Keratinocyte (primary cell): ENCODE measurements at regions not wholly inside any gene's neighbourhood (a gene's known extent, or its start where the extent isn't known, plus 50 kb on each side); places are given as distances from the start of the nearest gene placed in this dataset.

Source experiments
- DNase-seq: peaks from one replicate; pipeline ENCODE4 v3.0.0-alpha.2; 2011; ENCODE audit warnings: low read depth, missing footprints, low spot score
- FAIRE-seq: peaks from 2 replicates; lab custom pipeline; 2011; peaks lifted over from hg19 to GRCh38; lab: Jason Lieb, UNC
- H2AFZ ChIP-seq: 2 replicates; pipeline ENCODE4 v1.6.0; 2012; ENCODE audit warnings: low read length, control low read depth, inconsistent platforms; ENCODE audit not compliant: control insufficient read depth
- H3K27ac ChIP-seq: 2 replicates; pipeline ENCODE4 v1.5.1; 2011; ENCODE audit warnings: low read length; ENCODE audit not compliant: control insufficient read depth, insufficient read depth
- H3K27me3 ChIP-seq: 3 replicates; pipeline ENCODE4 v1.6.0; 2011; ENCODE audit warnings: low read length; ENCODE audit not compliant: control insufficient read depth, insufficient read depth; ENCODE audit errors: extremely low read depth
- H3K36me3 ChIP-seq, 2 experiments: 2 replicates in 1 of 2; 3 replicates in 1 of 2; pipeline ENCODE4 v1.5.1; 2011; ENCODE audit warnings: low read length in 2 of 2, mild to moderate bottlenecking in 1 of 2; ENCODE audit not compliant: control insufficient read depth in 2 of 2, insufficient read depth in 2 of 2; ENCODE audit errors: extremely low read depth in 1 of 2
- H3K4me1 ChIP-seq: 3 replicates; pipeline ENCODE4 v1.5.1; 2011; ENCODE audit warnings: low read length; ENCODE audit not compliant: control insufficient read depth, insufficient read depth; ENCODE audit errors: extremely low read depth
- H3K4me2 ChIP-seq: 3 replicates; pipeline ENCODE4 v1.6.0; 2011; ENCODE audit warnings: low read depth, low read length; ENCODE audit not compliant: control insufficient read depth, insufficient read depth; ENCODE audit errors: extremely low read depth
- H3K4me3 ChIP-seq, 3 experiments: fragments of 200-600 bp in 1 of 3; sonication (generic) in 1 of 3; 2 replicates in 2 of 3; 3 replicates in 1 of 3; pipeline ENCODE4 v1.5.1; 2011 to 2016; ENCODE audit warnings: low read length in 3 of 3, mild to moderate bottlenecking in 3 of 3, control low read depth in 2 of 3, inconsistent platforms in 1 of 3, low read depth in 1 of 3, mixed read lengths in 1 of 3, mixed run types in 1 of 3, moderate library complexity in 1 of 3; ENCODE audit not compliant: control insufficient read depth in 2 of 3, insufficient read depth in 2 of 3; ENCODE audit errors: extremely low read depth in 1 of 3
- H3K79me2 ChIP-seq: 2 replicates; pipeline ENCODE4 v1.6.0; 2012; ENCODE audit warnings: low read length; ENCODE audit not compliant: control insufficient read depth, insufficient read depth
- H3K9ac ChIP-seq: 3 replicates; pipeline ENCODE4 v1.6.0; 2011; ENCODE audit warnings: low read length; ENCODE audit not compliant: control insufficient read depth, insufficient read depth; ENCODE audit errors: extremely low read depth
- H3K9me1 ChIP-seq: 3 replicates; pipeline ENCODE4 v1.6.0; 2011; ENCODE audit warnings: low read length; ENCODE audit not compliant: control insufficient read depth, insufficient read depth; ENCODE audit errors: extremely low read depth
- H3K9me3 ChIP-seq: 2 replicates; pipeline ENCODE4 v1.5.1; 2012; ENCODE audit warnings: low read depth, low read length; ENCODE audit not compliant: control insufficient read depth
- H4K20me1 ChIP-seq: 3 replicates; pipeline ENCODE4 v1.6.0; 2011; ENCODE audit warnings: low read length; ENCODE audit not compliant: control insufficient read depth, insufficient read depth; ENCODE audit errors: extremely low read depth
- CTCF ChIP-seq, 3 experiments: IDR thresholded peaks in 1 of 3; conservative IDR thresholded peaks in 1 of 3; optimal IDR thresholded peaks in 1 of 3; 2 replicates in 2 of 3; 3 replicates in 1 of 3; pipeline versions ENCODE3 to v1.5.1; 2011; ENCODE audit warnings: low read length in 3 of 3, mild to moderate bottlenecking in 3 of 3, moderate library complexity in 2 of 3, control low read depth in 1 of 3, inconsistent platforms in 1 of 3; ENCODE audit not compliant: insufficient read depth in 2 of 3; ENCODE audit errors: extremely low read depth in 1 of 3
- EZH2 ChIP-seq: IDR thresholded peaks from one replicate; pipeline ENCODE4 v1.6.1; 2012; ENCODE audit warnings: inconsistent platforms, mild to moderate bottlenecking, low read length, moderate library complexity
- dilution Hi-C: fragments of 300-500 bp; cut with MboI; formaldehyde crosslinking; loops from one replicate; pipeline ENCODE4 v1.7.0; 2020; ENCODE audit warnings: low sequenced_read_pairs; ENCODE audit not compliant: extremely low pct_ligation_motif_present

GRCh38 chr3:118292841-118293240 is 741.8 kb downstream of the IGSF11 start:
- H3K79me2 ChIP-seq, result no peaks in the 10 kb centered on the region
- no peak overlapping the region for H3K4me2 ChIP-seq
- H3K27ac ChIP-seq, result no peak overlapping the region
- DNase-seq (no peak), FAIRE-seq (no peak)
- TF ChIP-seq EZH2 (no peak), CTCF (optimal IDR thresholded peaks at IDR 0.05 in 1 of 3, IDR thresholded peaks at IDR 0.05 in 1 of 3, conservative IDR thresholded peaks at IDR 0.05 in 1 of 3; ENCODE audit: extremely low read depth in 1 of 3, insufficient read depth in 2 of 3, low read length in 3 of 3) (no peak)
- H3K9ac ChIP-seq, result no peak overlapping the region
- H3K4me1 ChIP-seq, result no peaks in the 10 kb centered on the region
- H3K9me3 ChIP-seq, result no peaks in the 10 kb centered on the region
- no peaks in the 10 kb centered on the region for H4K20me1 ChIP-seq
- dilution Hi-C loops, result no loop called here
- no peaks in the 10 kb centered on the region for H3K27me3 ChIP-seq
- H3K36me3 ChIP-seq, result no peaks in the 10 kb centered on the region
- H2AFZ ChIP-seq, result no peak overlapping the region
- no peak overlapping the region for H3K4me3 ChIP-seq
- no peaks in the 10 kb centered on the region for H3K9me1 ChIP-seq

- H3K79me2 ChIP-seq, result no peaks in the 10 kb centered on the region
- no peak overlapping the region for H3K27ac ChIP-seq
- no peaks in the 10 kb centered on the region for H3K36me3 ChIP-seq
- DNase-seq, result no peak
- no peaks in the 10 kb centered on the region for H3K4me1 ChIP-seq
- no peak overlapping the region for H2AFZ ChIP-seq
- no peak overlapping the region for H3K4me2 ChIP-seq
- dilution Hi-C loops, result no loop called here
- FAIRE-seq, result no peak
- H3K9ac ChIP-seq, result no peak overlapping the region
- H3K9me1 ChIP-seq, result no peaks in the 10 kb centered on the region
- no peaks in the 10 kb centered on the region for H4K20me1 ChIP-seq
- no peaks in the 10 kb centered on the region for H3K9me3 ChIP-seq
- no peak for TF ChIP-seq CTCF (optimal IDR thresholded peaks at IDR 0.05 in 1 of 3, IDR thresholded peaks at IDR 0.05 in 1 of 3, conservative IDR thresholded peaks at IDR 0.05 in 1 of 3; ENCODE audit: extremely low read depth in 1 of 3, insufficient read depth in 2 of 3, low read length in 3 of 3)
- no peak for TF ChIP-seq EZH2
- no peaks in the 10 kb centered on the region for H3K27me3 ChIP-seq
- no peak overlapping the region for H3K4me3 ChIP-seq
Observed at GRCh38 chr3:118298133-118298532, 736.5 kb downstream of the IGSF11 start.
